ENCODE measurements at regions not wholly inside any gene's neighbourhood (a gene's known extent, or its start where the extent isn't known, plus 50 kb on each side); places are given as distances from the start of the nearest gene placed in this dataset.

- no peak for TF ChIP-seq GABPB1 (CRISPR knock-in tag; IDR thresholded peaks at IDR 0.05)
- TF ChIP-seq NR3C1 (CRISPR knock-in tag; conservative IDR thresholded peaks at IDR 0.05; ENCODE audit: low read depth) = no peak
- TF ChIP-seq HMGA2 (CRISPR knock-in tag; IDR thresholded peaks at IDR 0.05) = no peak
- no peak for TF ChIP-seq ATF1 (CRISPR knock-in tag; IDR thresholded peaks at IDR 0.05)
- TF ChIP-seq CBFB (CRISPR knock-in tag; IDR thresholded peaks at IDR 0.05; ENCODE audit: low read depth) = no peak
- no peak for TF ChIP-seq PREB (CRISPR knock-in tag; IDR thresholded peaks at IDR 0.05; ENCODE audit: borderline replicate concordance)
- no peak for TF ChIP-seq AFF4 (CRISPR knock-in tag; IDR thresholded peaks at IDR 0.05; ENCODE audit: borderline replicate concordance)
These were observed 1086.0 kb downstream of the SORCS3 start (continued) for GRCh38 chr10:105727131-105727530.

- peaks cover 7% of the 10 kb centered on the region; the same call in 1 of the 2 replicates for H3K36me3 Mint-ChIP-seq
- ChIA-PET CTCF (no interaction called here), POLR2A (no interaction called here)
- H3K9me3 Mint-ChIP-seq = no peaks in the 10 kb centered on the region; the same call in 1 of the 2 replicates
- no peak for DNase-seq (ENCODE audit: low spot score)
- peaks cover 26% of the 10 kb centered on the region for H3K4me1 Mint-ChIP-seq
- TF ChIP-seq E2F5 (CRISPR knock-in tag; IDR thresholded peaks at IDR 0.05) (no peak), ETV6 (CRISPR knock-in tag; IDR thresholded peaks at IDR 0.05) (no peak), HMGA2 (CRISPR knock-in tag; IDR thresholded peaks at IDR 0.05) (peak; percentile 76), SP1 (CRISPR knock-in tag; conservative IDR thresholded peaks at IDR 0.05) (no peak), ZNF425 (CRISPR knock-in tag; conservative IDR thresholded peaks at IDR 0.05) (no peak), IRF2 (CRISPR knock-in tag; IDR thresholded peaks at IDR 0.05; ENCODE audit: borderline replicate concordance, low read depth) (no peak), ZNF121 (CRISPR knock-in tag; IDR thresholded peaks at IDR 0.05) (no peak), RORB (CRISPR knock-in tag; IDR thresholded peaks at IDR 0.05) (no peak)
- ATAC-seq = no peak
- H3K27me3 Mint-ChIP-seq (ENCODE audit: low read depth) = no peaks in the 10 kb centered on the region
- H3K4me3 Mint-ChIP-seq = no peak overlapping the region
- no peak overlapping the region; the same call in 1 of the 2 replicates for H3K27ac Mint-ChIP-seq
These were observed 1085.1 kb downstream of the SORCS3 start for GRCh38 chr10:105726149-105726548.

GRCh38 chr10:105725007-105725406 lies 1083.9 kb downstream of the SORCS3 start:
- H3K4me3 Mint-ChIP-seq = no peak overlapping the region
- H3K36me3 Mint-ChIP-seq = peaks cover 7% of the 10 kb centered on the region; the same call in 1 of the 2 replicates
- H3K4me1 Mint-ChIP-seq = peaks cover 26% of the 10 kb centered on the region
- H3K9me3 Mint-ChIP-seq = no peaks in the 10 kb centered on the region; the same call in 1 of the 2 replicates
- ChIA-PET CTCF (no interaction called here), POLR2A (no interaction called here)
- ATAC-seq (no peak), DNase-seq (ENCODE audit: low spot score) (no peak)
- no peak overlapping the region for H3K27ac Mint-ChIP-seq
- no peak for TF ChIP-seq ZSCAN18 (CRISPR knock-in tag; IDR thresholded peaks at IDR 0.05)
- no peaks in the 10 kb centered on the region for H3K27me3 Mint-ChIP-seq (ENCODE audit: low read depth)
